SK-N-SH (cell line): ENCODE measurements at regions not wholly inside any gene's neighbourhood (a gene's known extent, or its start where the extent isn't known, plus 50 kb on each side); places are given as distances from the start of the nearest gene placed in this dataset.

Experiments used
- CTCF ChIA-PET: fragments of 300-600, 350-600 bp; formaldehyde crosslinking; extraction: SDS; loops from one replicate; lab custom pipeline; 2021; lab: Yijun Ruan, JAX
- POLR2A ChIA-PET: fragments of 350-600 bp; sonication (Branson Sonifier 250); formaldehyde crosslinking; extraction: SDS; loops from one replicate; lab custom pipeline; 2020; ENCODE audit warnings: antibody characterized with exemption, inconsistent platforms; lab: Yijun Ruan, JAX
- DNase-seq: peaks from one replicate; pipeline ENCODE4 v3.0.0; 2012
- H2AFZ ChIP-seq: fragments of 200-600 bp; sonication (generic); 2 replicates; pipeline ENCODE4 v1.8.1; 2016; ENCODE audit warnings: antibody characterized with exemption, mild to moderate bottlenecking, low read depth
- H3F3A ChIP-seq: fragments of 200-600 bp; sonication (generic); replicated peaks from 2 replicates; pipeline ENCODE3; 2016; ENCODE audit warnings: antibody characterized with exemption, mild to moderate bottlenecking; ENCODE audit not compliant: insufficient read depth
- H3K27ac ChIP-seq, 2 experiments: fragments of 200-500 bp in 1 of 2; fragments of 200-600 bp in 1 of 2; sonication (Bioruptor generic) in 1 of 2; sonication (generic), shearing (Covaris generic) in 1 of 2; 2 replicates each; pipeline versions ENCODE4 v1.5.1 to v1.6.1; 2014 to 2016; ENCODE audit warnings: low read depth in 2 of 2, inconsistent platforms in 1 of 2, low read length in 1 of 2, mild to moderate bottlenecking in 1 of 2, mixed read lengths in 1 of 2
- H3K27me3 ChIP-seq: fragments of 200-600 bp; sonication (generic), shearing (Covaris generic); 2 replicates; pipeline ENCODE4 v1.6.1; 2016; ENCODE audit warnings: mixed run types; ENCODE audit not compliant: insufficient read depth
- H3K36me3 ChIP-seq, 2 experiments: fragments of 200-500 bp in 1 of 2; fragments of 200-600 bp in 1 of 2; sonication (Bioruptor generic) in 1 of 2; sonication (generic) in 1 of 2; replicated peaks in 1 of 2; 2 replicates each; pipeline versions ENCODE3 to v1.5.1; 2014 to 2016; ENCODE audit warnings: low read length in 1 of 2, mild to moderate bottlenecking in 1 of 2; ENCODE audit not compliant: insufficient read depth in 2 of 2, control insufficient read depth in 1 of 2
- H3K4me1 ChIP-seq, 2 experiments: fragments of 200-500 bp in 1 of 2; fragments of 200-600 bp in 1 of 2; sonication (Bioruptor generic) in 1 of 2; sonication (generic), shearing (Covaris generic) in 1 of 2; 2 replicates each; pipeline versions ENCODE4 v1.5.1 to v1.6.1; 2014 to 2016; ENCODE audit warnings: low read depth in 1 of 2, low read length in 1 of 2, mixed run types in 1 of 2; ENCODE audit not compliant: insufficient read depth in 2 of 2, control insufficient read depth in 1 of 2
- H3K4me2 ChIP-seq: fragments of 200-600 bp; sonication (generic), shearing (Covaris generic); 2 replicates; pipeline ENCODE4 v1.6.1; 2017; ENCODE audit warnings: mixed run types
- H3K4me3 ChIP-seq, 2 experiments: fragments of 200-500 bp in 1 of 2; fragments of 200-600 bp in 1 of 2; sonication (Bioruptor generic) in 1 of 2; sonication (generic), shearing (Covaris generic) in 1 of 2; 2 replicates each; pipeline versions ENCODE4 v1.5.1 to v1.8.1; 2014 to 2016; ENCODE audit warnings: low read depth in 2 of 2, inconsistent platforms in 1 of 2, low read length in 1 of 2, mild to moderate bottlenecking in 1 of 2, mixed read lengths in 1 of 2, moderate library complexity in 1 of 2
- H3K79me2 ChIP-seq: fragments of 200-600 bp; sonication (generic); 2 replicates; pipeline ENCODE4 v1.8.1; 2017; ENCODE audit warnings: mild to moderate bottlenecking; ENCODE audit not compliant: insufficient read depth
- H3K9ac ChIP-seq: fragments of 200-600 bp; sonication (generic); 2 replicates; pipeline ENCODE4 v1.6.1; 2017; ENCODE audit warnings: mixed run types
- H3K9me2 ChIP-seq: fragments of 200-600 bp; sonication (generic); 2 replicates; pipeline ENCODE4 v1.6.1; 2017; ENCODE audit warnings: mixed run types
- H3K9me3 ChIP-seq: fragments of 200-600 bp; sonication (generic); 2 replicates; pipeline ENCODE4 v1.6.1; 2017; ENCODE audit warnings: mixed run types, mild to moderate bottlenecking, moderate library complexity
- H4K20me1 ChIP-seq: fragments of 200-600 bp; sonication (generic); 2 replicates; pipeline ENCODE4 v1.6.1; 2017; ENCODE audit warnings: mild to moderate bottlenecking, mixed run types; ENCODE audit not compliant: insufficient read depth
- EZH2phosphoT487 ChIP-seq: fragments of 200-600 bp; sonication (generic); IDR thresholded peaks from 2 replicates; pipeline ENCODE4 v1.6.1; 2017; ENCODE audit warnings: low read depth, mixed run types, mild to moderate bottlenecking, antibody characterized with exemption, moderate library complexity, borderline replicate concordance
- FOXM1 ChIP-seq: IDR thresholded peaks from 2 replicates; pipeline ENCODE4 v1.4.0; 2012; ENCODE audit warnings: low read depth, mild to moderate bottlenecking
- GATA2 ChIP-seq: sonication (generic); formaldehyde crosslinking; IDR thresholded peaks from 2 replicates; pipeline ENCODE4 v1.5.0; 2020; ENCODE audit warnings: mild to moderate bottlenecking, missing genetic modification reagents
- MEF2A ChIP-seq: IDR thresholded peaks from 2 replicates; pipeline ENCODE4 v1.4.0; 2012; ENCODE audit warnings: low read depth, borderline replicate concordance
- PBX3 ChIP-seq: IDR thresholded peaks from 2 replicates; pipeline ENCODE4; 2012
- POLR2AphosphoS5 ChIP-seq: IDR thresholded peaks from 2 replicates; pipeline ENCODE4 v1.6.1; 2012; ENCODE audit warnings: low read depth, low read length
- RCOR1 ChIP-seq: fragments of 150-350 bp; IDR thresholded peaks from 2 replicates; pipeline ENCODE4 v1.6.1; 2017; ENCODE audit warnings: antibody characterized with exemption, low read length
- RFX5 ChIP-seq: IDR thresholded peaks from 2 replicates; pipeline ENCODE4 v1.6.1; 2012; ENCODE audit warnings: mild to moderate bottlenecking, improper control_type of control experiment, low read length
- RXRA ChIP-seq: IDR thresholded peaks from 2 replicates; pipeline ENCODE4 v1.4.0; 2012; ENCODE audit warnings: low read depth, mild to moderate bottlenecking, borderline replicate concordance
- SMC3 ChIP-seq: IDR thresholded peaks from 2 replicates; pipeline ENCODE4 v1.6.1; 2012; ENCODE audit warnings: low read depth, low read length, improper control_type of control experiment
- TCF12 ChIP-seq: IDR thresholded peaks from 2 replicates; pipeline ENCODE4 v1.4.0; 2012
- USF1 ChIP-seq: IDR thresholded peaks from 2 replicates; pipeline ENCODE4 v1.4.0; 2012; ENCODE audit warnings: low read depth, borderline replicate concordance
- WGBS: methylation state at CpG from one replicate; pipeline ENCODE4 v1.1.6; 2017; ENCODE audit warnings: low lambda C conversion rate; 5-methylcytosine and 5-hydroxymethylcytosine counted together
- TF ChIP-seq, protein P1 (sequence below): IDR thresholded peaks from 2 replicates; pipeline ENCODE4 v1.6.1; 2012; ENCODE audit warnings: mild to moderate bottlenecking, low read depth, low read length, moderate library complexity
- TF ChIP-seq, protein P2 (sequence below): IDR thresholded peaks from 2 replicates; pipeline ENCODE4 v1.4.0; 2012; ENCODE audit warnings: low read depth, borderline replicate concordance
- TF ChIP-seq, protein P3 (sequence below): fragments of 150-350 bp; IDR thresholded peaks from 2 replicates; pipeline ENCODE4 v1.6.1; 2017; ENCODE audit warnings: antibody characterized with exemption, low read length, low read depth, borderline replicate concordance

DNA sequence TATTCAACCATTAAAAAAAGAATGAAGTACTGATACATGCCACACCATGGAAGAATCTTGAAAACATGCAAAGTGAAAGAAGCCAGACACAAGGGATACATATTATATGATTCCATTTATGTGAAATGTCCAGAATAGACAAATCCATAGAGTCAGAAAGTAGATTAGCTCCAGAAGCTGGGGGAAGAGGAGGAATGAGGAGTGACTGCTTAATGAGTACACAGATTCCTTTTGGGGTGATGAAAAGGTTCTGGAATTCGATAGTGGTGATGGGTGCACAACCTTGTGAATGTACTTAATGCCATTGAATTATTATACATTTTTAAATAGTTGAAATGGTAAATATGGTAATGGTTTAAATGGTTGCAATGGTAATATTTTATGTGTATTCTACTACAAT lies 90.6 kb upstream of the SPATA12 start:
- H3K36me3 ChIP-seq: no peaks in the 10 kb centered on the region
- H3K4me2 ChIP-seq: no peak overlapping the region
- H3K4me3 ChIP-seq: no peak overlapping the region
- H3K27me3 ChIP-seq: no peaks in the 10 kb centered on the region
- no peaks in the 10 kb centered on the region for H3K9me2 ChIP-seq
- DNase-seq: no peak
- no peaks in the 10 kb centered on the region for H4K20me1 ChIP-seq
- H3F3A ChIP-seq: no peaks in the 10 kb centered on the region
- no peak overlapping the region for H2AFZ ChIP-seq
- H3K79me2 ChIP-seq: no peaks in the 10 kb centered on the region
- no peak overlapping the region for H3K9ac ChIP-seq
- POLR2A ChIA-PET: no interaction called here
- 58% methylated on average over 1 of the region's 1 CpG for WGBS
- TF ChIP-seq EZH2phosphoT487 (no peak), GATA2 (CRISPR knock-in tag) (no peak), USF1 (no peak), RXRA (no peak), MEF2A (no peak), RFX5 (no peak), TCF12 (no peak), FOXM1 (no peak), SMC3 (no peak), PBX3 (no peak), RCOR1 (no peak), POLR2AphosphoS5 (no peak)
- TF ChIP-seq, protein P1, sequence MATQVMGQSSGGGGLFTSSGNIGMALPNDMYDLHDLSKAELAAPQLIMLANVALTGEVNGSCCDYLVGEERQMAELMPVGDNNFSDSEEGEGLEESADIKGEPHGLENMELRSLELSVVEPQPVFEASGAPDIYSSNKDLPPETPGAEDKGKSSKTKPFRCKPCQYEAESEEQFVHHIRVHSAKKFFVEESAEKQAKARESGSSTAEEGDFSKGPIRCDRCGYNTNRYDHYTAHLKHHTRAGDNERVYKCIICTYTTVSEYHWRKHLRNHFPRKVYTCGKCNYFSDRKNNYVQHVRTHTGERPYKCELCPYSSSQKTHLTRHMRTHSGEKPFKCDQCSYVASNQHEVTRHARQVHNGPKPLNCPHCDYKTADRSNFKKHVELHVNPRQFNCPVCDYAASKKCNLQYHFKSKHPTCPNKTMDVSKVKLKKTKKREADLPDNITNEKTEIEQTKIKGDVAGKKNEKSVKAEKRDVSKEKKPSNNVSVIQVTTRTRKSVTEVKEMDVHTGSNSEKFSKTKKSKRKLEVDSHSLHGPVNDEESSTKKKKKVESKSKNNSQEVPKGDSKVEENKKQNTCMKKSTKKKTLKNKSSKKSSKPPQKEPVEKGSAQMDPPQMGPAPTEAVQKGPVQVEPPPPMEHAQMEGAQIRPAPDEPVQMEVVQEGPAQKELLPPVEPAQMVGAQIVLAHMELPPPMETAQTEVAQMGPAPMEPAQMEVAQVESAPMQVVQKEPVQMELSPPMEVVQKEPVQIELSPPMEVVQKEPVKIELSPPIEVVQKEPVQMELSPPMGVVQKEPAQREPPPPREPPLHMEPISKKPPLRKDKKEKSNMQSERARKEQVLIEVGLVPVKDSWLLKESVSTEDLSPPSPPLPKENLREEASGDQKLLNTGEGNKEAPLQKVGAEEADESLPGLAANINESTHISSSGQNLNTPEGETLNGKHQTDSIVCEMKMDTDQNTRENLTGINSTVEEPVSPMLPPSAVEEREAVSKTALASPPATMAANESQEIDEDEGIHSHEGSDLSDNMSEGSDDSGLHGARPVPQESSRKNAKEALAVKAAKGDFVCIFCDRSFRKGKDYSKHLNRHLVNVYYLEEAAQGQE: no peak
- TF ChIP-seq, protein P2, sequence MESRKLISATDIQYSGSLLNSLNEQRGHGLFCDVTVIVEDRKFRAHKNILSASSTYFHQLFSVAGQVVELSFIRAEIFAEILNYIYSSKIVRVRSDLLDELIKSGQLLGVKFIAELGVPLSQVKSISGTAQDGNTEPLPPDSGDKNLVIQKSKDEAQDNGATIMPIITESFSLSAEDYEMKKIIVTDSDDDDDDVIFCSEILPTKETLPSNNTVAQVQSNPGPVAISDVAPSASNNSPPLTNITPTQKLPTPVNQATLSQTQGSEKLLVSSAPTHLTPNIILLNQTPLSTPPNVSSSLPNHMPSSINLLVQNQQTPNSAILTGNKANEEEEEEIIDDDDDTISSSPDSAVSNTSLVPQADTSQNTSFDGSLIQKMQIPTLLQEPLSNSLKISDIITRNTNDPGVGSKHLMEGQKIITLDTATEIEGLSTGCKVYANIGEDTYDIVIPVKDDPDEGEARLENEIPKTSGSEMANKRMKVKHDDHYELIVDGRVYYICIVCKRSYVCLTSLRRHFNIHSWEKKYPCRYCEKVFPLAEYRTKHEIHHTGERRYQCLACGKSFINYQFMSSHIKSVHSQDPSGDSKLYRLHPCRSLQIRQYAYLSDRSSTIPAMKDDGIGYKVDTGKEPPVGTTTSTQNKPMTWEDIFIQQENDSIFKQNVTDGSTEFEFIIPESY: no peak
- TF ChIP-seq, protein P3, sequence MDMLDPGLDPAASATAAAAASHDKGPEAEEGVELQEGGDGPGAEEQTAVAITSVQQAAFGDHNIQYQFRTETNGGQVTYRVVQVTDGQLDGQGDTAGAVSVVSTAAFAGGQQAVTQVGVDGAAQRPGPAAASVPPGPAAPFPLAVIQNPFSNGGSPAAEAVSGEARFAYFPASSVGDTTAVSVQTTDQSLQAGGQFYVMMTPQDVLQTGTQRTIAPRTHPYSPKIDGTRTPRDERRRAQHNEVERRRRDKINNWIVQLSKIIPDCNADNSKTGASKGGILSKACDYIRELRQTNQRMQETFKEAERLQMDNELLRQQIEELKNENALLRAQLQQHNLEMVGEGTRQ: no peak
- TF ChIP-seq, all 33 proteins: peak for 0
- peaks cover 0 to 5% of the 10 kb centered on the region in 2 experiments; a peak in 1 of 4 replicates for H3K4me1 ChIP-seq
- no peak overlapping the region for H3K27ac ChIP-seq
- CTCF ChIA-PET: no interaction called here
- H3K9me3 ChIP-seq: no peaks in the 10 kb centered on the region
